Ureter (tissue), 1 donor: ENCODE measurements at regions not wholly inside any gene's neighbourhood (a gene's known extent, or its start where the extent isn't known, plus 50 kb on each side); places are given as distances from the start of the nearest gene placed in this dataset.
"Not testable (repeated sequence)": the region's sequence is repeated elsewhere in the genome, so short reads cannot be mapped to it uniquely, and the experiment has no call there.

Experiments used
- DNase-seq: peaks from one replicate; pipeline ENCODE4 v3.0.0-alpha.2; 2020; ENCODE audit warnings: low spot score
- donor health status: DM: yes; HTN: yes; CAD: no.

GRCh38 chr1:95903060-95903459 lies 669.0 kb downstream of the RWDD3 start:
- DNase-seq, result no peak

GRCh38 chr1:95905818-95906395 lies 671.9 kb downstream of the RWDD3 start:
- no peak for DNase-seq

GRCh38 chr1:95911739-95912138 lies 677.7 kb downstream of the RWDD3 start:
- not testable (repeated sequence) for DNase-seq

- no peak for DNase-seq
Observed at GRCh38 chr1:95916616-95917015, 682.6 kb downstream of the RWDD3 start.

- DNase-seq, result no peak
Observed at GRCh38 chr1:95924684-95925083, 690.7 kb downstream of the RWDD3 start.

GRCh38 chr1:95926331-95926730 lies 692.3 kb downstream of the RWDD3 start:
- DNase-seq, result no peak

- no peak for DNase-seq
Observed at GRCh38 chr1:95927061-95927460, 693.1 kb downstream of the RWDD3 start.

- no peak for DNase-seq
Observed at GRCh38 chr1:95935719-95936118, 701.7 kb downstream of the RWDD3 start.

- DNase-seq, result no peak
Observed at GRCh38 chr1:95941121-95941798, 707.2 kb downstream of the RWDD3 start.

- DNase-seq, result no peak
Observed at GRCh38 chr1:95948023-95948422, 714.0 kb downstream of the RWDD3 start.

- no peak for DNase-seq
Observed at GRCh38 chr1:95951371-95952102, 717.5 kb downstream of the RWDD3 start.

GRCh38 chr1:95953015-95953414 lies 719.0 kb downstream of the RWDD3 start:
- peak; percentile 45 for DNase-seq

GRCh38 chr1:95954585-95954984 lies 720.6 kb downstream of the RWDD3 start:
- DNase-seq, result no peak

- no peak for DNase-seq
Observed at GRCh38 chr1:95956215-95956614, 722.2 kb downstream of the RWDD3 start.

- no peak for DNase-seq
Observed at GRCh38 chr1:95957748-95958147, 723.7 kb downstream of the RWDD3 start.

GRCh38 chr1:95966866-95967265 lies 732.9 kb downstream of the RWDD3 start:
- DNase-seq, result no peak

- no peak for DNase-seq
Observed at GRCh38 chr1:95974586-95974985, 740.6 kb downstream of the RWDD3 start.

GRCh38 chr1:95982711-95983110 lies 738.9 kb upstream of the PTBP2 start:
- DNase-seq, result no peak

GRCh38 chr1:95983831-95984230 lies 737.8 kb upstream of the PTBP2 start:
- DNase-seq, result no peak

- no peak for DNase-seq
Observed at GRCh38 chr1:95984798-95985374, 736.7 kb upstream of the PTBP2 start.

GRCh38 chr1:95990033-95990432 lies 731.6 kb upstream of the PTBP2 start:
- no peak for DNase-seq

- DNase-seq, result no peak
Observed at GRCh38 chr1:95991787-95992520, 729.6 kb upstream of the PTBP2 start.
